Activated T-cell treated with anti-CD3 and anti-CD28 coated beads for 24 hours (primary cell): ENCODE measurements at regions not wholly inside any gene's neighbourhood (a gene's known extent, or its start where the extent isn't known, plus 50 kb on each side); places are given as distances from the start of the nearest gene placed in this dataset.
A peak's percentile ranks its signal among the peaks of the same experiment; 100 is the strongest.
"Not testable (repeated sequence)": the region's sequence is repeated elsewhere in the genome, so short reads cannot be mapped to it uniquely, and the experiment has no call there.

ENCODE experiments used
- DNase-seq: peaks from one replicate; pipeline ENCODE4 v3.0.0-alpha.2; 2020; ENCODE audit warnings: low read depth

DNA sequence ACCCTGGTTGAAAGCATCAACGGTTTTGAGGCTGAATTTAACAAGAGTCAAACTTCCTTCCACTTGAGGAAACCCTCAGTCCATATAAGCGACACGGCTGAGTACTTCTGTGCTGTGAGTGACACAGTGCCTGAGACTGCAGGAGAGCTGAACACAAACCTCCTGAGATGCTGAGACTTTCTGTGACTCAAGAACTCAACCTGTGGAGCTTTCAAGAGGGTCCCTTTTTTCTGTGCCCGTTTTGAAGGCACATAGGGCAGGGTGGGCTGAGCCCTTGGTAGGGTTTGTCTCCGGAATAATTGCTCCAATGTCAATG lies 305.3 kb upstream of the OR4E1 start:
- no peak for DNase-seq

DNA sequence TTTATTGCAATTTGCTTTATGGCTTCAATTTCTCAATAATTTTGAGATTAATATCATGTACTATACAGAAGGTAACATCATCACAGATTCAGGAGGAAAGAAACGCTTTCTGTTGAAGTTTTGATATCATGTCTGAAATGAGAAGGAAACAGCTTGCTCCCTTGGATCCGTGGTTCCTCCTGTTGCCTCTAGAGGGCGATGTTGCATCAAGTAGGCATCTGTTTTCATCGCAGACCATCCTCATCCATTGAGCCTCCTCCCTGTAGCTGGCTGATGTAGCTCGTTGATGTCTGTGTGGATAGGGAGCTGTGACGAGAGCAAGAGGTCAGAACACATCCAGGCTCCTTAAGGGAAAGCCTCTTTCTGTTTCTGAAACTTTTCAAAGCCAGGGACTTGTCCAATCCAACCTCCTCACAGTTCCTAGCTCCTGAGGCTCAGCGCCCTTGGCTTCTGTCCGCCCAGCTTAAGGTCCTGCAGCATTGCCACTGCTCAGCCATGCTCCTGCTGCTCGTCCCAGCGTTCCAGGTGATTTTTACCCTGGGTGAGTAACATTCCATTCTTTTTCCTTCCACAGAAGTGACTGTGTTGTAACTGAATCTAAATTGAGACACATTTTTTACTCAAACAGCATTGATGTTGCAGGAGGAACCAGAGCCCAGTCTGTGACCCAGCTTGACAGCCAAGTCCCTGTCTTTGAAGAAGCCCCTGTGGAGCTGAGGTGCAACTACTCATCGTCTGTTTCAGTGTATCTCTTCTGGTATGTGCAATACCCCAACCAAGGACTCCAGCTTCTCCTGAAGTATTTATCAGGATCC lies 304.8 kb upstream of the OR4E1 start:
- peak; percentile 36 for DNase-seq

DNA sequence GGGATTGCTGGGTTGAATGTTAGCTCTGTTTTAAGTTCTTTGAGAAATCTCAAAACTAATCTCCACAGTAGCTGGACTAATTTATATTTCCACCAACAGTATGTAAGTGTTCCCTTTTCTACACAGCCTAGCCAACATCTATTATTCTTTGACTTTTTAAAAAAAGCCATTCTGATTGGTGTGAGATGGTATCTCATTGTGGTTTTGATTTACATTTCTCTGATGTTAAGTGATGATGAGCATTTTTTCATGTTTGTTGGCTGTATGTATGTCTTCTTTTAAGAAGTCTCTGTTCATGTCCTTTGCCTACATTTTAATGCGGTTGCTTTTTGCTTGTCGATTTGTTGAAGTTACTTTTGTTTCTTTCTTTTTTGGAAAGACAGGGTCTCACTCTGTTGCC lies 301.1 kb upstream of the OR4E1 start:
- no peak for DNase-seq

DNA sequence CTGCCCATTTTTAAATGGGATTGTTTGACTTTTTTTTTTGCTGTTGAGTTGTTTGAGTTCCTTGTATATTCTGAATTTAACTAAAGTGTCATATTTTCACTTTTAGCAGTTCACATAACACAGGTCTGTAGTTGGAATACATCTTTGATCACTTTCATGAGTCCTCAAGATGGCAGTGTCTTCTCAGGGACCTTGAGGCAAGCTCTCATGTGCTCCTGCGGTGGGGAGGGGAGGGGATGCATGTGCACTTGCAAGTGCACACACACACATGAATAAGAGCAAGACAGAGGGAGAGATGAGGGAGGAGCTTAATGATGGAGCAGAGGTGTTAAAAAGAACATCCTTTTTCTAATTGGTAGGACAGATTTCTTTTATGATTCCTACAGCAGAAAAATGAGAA lies 291.4 kb upstream of the OR4E1 start:
- peak; percentile 20 for DNase-seq

DNA sequence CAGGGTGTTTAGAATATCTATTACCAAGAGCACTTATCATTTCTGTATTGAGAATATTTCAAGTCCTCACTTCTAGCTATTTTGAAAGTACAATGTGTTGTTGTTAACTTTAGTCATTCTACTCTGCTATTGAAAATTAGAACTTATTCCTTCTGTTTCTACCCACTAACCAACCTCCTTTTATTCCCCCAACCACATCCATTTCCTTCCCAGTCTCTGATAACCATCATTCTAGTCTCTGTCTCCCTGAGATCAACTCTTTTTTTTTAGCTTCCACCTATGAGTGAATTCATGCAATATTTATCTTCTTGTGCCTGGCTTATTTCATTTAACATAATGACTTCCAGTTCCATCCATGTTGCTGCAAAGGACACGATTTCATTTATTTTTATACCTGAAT lies 290.6 kb upstream of the OR4E1 start:
- no peak for DNase-seq

DNA sequence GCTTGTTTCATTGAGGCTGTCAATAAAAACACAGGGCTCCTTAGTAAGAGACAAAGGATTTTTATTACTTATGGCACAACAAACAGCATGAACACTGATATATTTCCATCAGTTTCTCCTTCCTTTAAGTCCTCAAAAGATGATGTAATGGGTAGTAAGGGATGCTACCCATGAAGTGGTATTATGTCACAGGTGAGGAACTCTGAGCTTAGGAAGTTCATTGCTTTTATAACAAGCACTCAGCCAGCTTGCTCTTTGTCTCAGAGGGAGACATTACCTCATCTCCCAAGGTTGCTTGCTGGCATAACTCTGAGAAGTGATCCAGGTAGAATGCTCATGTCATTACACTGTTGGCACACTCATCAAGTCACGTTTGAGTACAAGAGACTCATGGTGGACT lies 287.0 kb upstream of the OR4E1 start:
- DNase-seq, result no peak

DNA sequence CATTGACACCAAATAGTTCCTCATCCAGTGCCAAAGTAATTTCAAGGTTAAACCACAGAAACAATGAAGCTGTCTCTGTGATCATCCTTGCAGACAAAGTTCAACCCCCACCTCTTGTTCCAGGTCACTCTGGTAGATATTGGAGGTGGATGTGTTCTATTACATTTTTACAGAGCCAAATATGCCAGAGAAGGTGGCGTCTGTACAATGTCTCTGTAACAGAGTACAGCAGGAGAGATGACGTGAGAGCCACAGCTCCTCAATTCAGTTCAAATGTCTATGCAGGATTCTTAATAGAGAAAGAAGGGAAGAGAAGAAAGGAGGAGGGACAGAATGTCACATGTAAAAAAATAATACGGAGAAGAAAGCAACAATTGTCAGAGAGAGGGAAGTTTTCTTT lies 268.3 kb upstream of the OR4E1 start:
- DNase-seq, result no peak

DNA sequence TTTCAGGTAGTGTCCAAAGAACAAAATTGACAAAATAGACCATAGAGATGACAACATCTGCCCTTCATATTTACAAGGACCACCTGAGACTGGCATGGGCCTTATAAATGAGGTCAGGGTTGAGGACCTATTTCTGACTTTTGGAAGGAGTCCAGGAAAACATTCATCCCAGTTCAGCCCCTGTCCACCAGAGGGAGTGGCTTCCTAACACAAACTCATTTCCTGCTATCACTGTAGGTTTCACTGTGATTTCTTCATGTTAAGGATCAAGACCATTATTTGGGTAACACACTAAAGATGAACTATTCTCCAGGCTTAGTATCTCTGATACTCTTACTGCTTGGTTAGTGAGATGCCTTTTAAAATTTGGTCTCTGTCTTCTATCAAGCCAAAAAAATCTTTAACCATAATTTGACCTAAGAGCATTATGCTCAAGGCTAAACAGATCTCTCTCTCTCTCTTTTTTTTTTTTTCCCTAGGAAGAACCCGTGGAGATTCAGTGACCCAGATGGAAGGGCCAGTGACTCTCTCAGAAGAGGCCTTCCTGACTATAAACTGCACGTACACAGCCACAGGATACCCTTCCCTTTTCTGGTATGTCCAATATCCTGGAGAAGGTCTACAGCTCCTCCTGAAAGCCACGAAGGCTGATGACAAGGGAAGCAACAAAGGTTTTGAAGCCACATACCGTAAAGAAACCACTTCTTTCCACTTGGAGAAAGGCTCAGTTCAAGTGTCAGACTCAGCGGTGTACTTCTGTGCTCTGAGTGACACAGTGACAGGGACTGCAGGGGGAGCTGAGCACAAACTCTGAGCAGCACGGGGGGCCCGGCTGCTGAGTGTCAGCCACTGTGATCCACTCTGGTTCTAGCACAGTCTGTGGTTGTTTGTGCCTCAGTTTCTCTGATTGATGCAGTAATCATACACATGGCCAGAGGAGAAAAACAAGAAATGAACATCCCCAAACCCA lies 267.6 kb upstream of the OR4E1 start:
- DNase-seq, result peak; percentile 13

DNA sequence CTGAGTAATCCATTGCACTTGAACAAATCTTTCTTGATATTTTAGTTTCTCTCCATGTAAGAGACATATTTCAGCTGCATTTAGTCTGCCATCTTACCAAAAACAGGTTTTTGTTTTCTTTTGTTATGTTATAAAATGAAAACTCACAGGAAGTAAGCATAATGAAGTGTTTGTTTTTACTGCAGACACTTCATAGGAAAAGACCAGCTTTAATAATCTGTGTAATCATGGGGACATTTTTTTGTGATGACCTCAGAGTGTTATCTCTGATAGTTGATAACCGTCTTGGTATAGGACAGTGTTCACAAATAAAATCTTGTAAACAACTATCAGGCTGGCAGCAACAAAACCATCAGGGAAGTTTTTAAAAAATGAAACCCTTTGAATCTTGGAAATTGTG lies 266.2 kb upstream of the OR4E1 start:
- DNase-seq, result no peak

DNA sequence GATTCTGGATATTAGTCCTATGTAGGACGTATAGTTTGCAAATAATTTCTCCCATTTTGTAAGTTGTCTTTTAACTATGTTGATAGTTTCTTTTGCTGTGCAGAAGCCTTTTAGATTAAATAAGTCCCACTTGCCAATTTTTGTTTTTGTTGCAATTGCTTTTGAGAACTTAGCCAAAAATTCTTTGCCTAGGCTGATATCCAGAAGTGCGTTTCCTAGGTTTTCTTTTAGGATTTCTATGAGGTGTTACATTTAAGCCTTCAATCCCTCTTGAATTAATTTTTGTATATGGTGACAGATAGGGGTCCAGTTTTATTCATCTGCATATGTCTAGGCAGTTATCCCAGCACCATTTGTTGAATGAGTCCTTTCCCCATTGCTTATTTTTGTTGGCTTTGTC lies 264.4 kb upstream of the OR4E1 start:
- DNase-seq, result no peak

DNA sequence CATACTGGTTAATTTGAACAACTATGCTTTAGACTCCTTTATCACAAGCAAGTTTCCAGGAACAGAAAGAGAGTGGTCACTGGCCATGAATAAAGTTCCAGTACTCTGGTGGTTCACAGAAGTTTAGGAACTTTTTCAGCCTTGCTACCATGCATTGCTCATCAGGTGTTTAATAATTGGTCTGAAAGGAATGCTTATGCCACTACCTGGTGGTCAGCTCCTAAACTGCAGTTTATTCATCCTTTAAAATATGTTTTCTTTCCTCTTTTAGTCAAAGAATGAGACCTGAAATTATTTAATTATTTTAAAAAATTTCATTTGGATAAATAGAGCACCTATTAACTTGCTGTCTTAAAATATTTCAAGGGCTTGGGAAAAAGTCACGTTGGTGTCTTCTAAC lies 260.1 kb upstream of the OR4E1 start:
- no peak for DNase-seq

DNA sequence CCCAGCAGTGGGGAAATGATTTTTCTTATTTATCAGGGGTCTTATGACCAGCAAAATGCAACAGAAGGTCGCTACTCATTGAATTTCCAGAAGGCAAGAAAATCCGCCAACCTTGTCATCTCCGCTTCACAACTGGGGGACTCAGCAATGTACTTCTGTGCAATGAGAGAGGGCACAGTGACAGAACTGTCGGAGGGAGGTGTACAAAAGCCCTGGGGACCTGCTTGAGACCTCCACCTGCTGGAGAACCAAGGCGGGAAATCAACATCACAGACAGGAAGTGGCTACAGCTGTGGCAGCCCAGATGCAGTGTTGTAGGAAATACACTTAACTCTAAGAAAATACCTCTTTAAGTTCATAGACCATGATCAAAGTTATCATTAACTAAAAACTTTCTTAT lies 250.9 kb upstream of the OR4E1 start:
- peak; percentile 36 for DNase-seq

DNA sequence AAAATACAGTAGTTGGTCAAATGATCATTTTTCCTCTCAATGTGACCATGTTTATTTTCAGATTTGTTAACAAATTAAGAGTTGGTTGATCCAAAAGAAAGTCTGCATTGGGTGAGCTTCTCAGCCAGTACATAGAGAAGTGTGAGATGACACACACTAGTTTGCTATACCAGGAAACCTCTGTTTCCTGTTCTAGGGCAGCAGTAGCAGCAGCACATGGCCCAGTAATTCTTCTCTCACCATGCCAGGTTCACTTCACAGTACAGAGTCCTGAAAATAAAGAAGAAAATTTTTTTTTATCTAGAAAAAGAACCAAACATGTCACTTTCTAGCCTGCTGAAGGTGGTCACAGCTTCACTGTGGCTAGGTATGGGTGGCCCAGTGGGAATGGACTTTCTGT lies 250.2 kb upstream of the OR4E1 start:
- no peak for DNase-seq

DNA sequence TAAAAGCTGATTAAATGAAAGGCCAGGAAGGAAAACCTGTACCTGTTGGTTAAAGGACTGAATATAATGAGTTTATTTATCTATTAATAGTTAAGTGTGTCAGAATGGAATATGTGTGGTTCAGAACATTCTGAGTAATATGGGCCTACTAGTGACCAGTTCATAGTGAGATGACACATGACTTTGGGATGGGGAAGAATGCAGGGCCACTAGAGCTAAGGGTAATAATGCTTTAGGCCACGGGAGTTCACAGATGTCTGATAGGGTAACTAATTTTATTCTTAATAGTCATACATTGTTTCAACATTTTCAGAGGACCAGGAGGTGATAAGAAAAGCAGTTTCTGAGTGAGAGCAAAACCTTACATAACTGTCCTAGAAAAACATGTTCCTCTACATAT lies 247.8 kb upstream of the OR4E1 start:
- DNase-seq, result no peak

DNA sequence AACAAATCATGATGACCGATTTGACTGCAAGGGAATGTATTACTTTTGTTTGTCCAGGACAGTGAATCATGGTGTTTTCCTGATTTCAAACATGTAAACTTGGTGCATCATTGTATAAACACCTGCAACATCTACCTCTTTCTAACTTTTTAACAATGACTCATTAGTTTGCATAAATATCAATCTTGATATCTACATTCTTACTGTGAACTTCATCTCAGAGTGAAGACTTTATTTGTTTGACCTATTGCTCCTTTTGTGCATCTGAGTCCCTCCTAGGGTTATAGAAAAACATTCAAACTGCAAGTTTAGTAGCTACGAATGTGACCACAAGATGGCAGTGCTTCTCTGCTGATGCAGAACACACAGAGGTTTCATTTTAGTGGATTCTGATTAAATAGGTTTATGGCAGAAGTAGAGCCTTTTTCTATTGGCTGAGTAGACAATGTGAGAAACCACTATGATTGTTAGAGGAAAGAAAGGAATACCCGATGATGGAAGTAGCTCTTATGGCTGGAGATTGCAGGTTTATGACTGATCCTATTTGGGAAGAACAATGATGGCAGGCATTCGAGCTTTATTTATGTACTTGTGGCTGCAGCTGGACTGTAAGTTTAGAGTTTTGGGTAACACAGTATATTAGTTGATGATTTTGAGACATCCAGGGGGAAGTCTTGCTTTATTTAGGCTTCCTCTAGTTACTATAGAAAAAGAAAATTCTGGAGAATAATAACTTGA lies 244.2 kb upstream of the OR4E1 start:
- DNase-seq, result peak; percentile 40

DNA sequence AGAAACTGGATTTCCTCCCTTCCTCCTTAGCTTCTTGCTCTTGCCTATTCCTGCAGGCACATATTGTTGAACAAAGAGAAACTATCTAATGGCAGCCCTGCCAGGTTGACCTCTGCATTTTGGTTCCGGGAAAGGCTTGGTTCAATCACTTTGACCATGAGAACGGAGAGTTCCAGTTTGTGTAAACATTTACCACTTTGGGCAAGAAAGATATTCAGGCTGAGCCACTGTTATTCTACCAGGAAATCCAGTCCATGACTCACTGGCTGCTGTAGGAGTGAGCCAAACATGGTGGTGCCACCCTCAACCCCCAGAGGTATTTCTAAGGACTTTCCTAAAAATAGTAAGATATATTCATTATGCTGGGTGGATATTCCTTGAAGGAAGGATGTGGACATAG lies 242.2 kb upstream of the OR4E1 start:
- no peak for DNase-seq

DNA sequence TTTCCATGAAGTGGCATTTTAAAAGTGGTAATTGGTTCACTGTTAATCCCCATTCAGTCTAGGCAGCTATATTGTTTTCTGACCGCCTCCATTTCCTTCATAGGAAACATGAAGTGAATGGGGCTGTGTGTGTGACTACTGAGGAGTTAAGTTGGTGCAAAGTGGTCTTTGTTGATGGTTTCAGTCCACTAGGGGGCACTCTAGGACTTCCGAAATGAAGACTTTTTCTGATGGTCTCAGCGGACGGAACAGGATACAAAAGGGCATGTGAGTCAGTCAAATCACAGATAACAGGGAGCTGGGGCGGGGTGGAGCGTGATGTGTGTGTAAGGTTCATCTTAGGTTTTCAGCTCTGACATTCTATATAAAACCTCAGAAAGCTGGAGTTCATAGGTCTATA lies 240.1 kb upstream of the OR4E1 start:
- DNase-seq, result peak; percentile 69

DNA sequence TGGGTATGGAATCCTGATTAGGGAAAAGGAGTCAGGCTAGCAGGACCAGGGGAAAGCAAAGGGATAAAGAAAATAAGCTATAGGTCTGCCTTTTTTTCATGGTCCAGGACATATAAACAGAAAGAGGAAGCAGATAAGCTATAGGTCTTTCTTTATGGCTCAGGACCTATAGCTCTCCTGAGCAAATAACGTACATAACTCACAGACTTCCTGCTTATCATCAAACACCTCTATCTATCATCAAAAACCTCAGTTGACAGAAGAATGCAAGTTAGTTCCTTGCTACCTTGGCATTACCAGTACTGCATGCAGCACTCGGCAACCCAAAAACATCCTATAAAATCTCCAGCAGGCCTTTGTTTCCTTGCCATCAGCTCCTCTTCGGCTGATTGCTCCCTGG lies 238.7 kb upstream of the OR4E1 start:
- no peak for DNase-seq

DNA sequence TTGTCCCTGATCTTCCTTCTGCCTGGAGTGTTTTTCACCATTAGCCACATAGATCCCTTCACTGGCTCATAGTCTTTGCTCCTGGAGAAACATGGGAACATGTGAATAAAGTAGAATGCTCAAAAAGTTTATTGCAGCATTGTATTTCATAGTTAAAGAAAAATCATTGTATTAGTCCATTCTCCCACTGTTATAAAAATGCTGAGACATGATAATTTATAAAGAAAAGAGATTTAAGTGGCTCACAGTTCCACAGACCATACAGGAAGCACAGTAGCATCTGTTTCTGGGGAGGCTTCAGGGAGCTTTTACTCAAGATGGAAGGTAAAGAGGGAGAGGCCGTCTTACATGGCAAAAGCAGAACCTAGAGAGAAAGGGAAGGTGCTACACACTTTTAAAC lies 238.3 kb upstream of the OR4E1 start:
- no peak for DNase-seq

DNA sequence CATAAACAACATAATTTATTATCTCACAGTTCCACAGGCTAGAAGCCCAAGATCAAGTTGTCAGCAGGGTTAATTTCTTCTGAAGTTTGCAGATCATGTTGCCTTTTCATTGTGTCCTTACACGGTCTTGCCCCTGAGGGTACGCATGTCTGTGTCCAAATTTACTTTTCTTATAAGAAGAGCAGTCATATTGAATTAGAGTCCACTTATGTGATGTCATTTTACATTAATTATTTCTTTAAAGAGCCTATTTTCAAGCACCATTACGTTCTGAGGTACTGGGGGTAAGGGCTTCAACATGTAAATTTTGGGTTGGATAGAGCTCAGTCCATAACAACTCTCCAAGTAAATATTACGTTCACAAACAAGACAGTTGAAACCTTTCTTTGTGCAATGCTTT lies 236.6 kb upstream of the OR4E1 start:
- no peak for DNase-seq

DNA sequence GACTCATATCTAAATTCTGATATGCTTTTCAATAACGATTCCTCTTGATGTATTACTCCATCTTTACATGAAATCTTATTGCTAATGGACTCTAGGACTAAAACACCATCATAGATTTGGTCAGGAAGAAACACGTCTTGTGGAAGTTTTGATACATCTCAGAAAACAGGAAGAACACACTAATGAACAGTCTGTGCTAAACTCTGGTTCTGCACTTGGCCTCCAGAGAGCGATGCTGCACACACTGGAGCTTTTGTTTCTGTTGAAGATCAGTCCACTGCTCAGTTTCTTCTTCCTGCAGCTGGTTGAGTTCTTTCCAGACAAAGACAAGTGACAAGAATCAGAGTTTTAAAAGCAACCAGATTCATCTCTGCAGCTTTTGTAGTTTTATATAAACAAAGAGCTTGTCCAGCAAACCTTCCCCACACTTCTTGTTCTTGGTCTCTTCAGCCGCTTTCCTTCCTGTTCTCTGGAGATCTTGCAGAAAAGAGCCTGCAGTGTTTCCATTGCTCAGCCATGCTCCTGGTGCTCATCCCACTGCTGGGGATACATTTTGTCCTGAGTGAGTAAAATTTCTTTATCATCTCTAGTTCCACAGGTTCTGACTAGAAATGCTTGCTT lies 229.1 kb upstream of the OR4E1 start:
- no peak for DNase-seq

DNA sequence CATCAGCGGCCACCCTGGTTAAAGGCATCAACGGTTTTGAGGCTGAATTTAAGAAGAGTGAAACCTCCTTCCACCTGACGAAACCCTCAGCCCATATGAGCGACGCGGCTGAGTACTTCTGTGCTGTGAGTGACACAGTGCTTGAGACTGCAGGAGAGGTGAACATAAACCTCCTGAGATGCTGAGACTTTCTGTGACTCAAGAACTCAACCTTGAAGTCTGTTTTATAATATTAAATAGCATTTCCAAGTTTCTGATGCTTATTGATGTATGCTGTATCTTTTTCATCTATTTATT lies 221.2 kb upstream of the OR4E1 start:
- DNase-seq, result not testable (repeated sequence)
